ENCODE measurements at regions not wholly inside any gene's neighbourhood (a gene's known extent, or its start where the extent isn't known, plus 50 kb on each side); places are given as distances from the start of the nearest gene placed in this dataset.
"Not testable (repeated sequence)": the region's sequence is repeated elsewhere in the genome, so short reads cannot be mapped to it uniquely, and the experiment has no call there.

DNA sequence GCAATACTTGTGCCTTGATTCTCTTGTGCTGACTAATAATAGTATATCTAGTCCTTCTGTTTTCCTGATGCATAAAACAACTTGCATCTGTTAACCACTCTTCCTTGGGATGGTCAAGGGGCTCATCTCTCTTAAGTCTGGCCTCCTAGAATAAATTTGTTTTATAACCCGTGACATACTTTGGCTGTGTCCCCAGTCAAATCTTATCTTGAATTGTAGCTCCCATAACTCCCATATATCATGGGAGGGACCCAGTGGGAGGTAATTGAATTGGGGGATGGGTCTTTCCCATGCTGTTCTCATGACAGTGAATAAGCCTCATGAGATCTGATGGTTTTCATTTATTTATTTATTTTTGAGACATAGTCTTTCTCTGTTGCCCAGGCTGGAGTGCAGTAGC lies 146.2 kb downstream of the ALG10 start:
- DNase-seq (ENCODE audit: missing footprints); ATAC-seq; intact Hi-C loops (cut with DNase I): not testable (repeated sequence)

DNA sequence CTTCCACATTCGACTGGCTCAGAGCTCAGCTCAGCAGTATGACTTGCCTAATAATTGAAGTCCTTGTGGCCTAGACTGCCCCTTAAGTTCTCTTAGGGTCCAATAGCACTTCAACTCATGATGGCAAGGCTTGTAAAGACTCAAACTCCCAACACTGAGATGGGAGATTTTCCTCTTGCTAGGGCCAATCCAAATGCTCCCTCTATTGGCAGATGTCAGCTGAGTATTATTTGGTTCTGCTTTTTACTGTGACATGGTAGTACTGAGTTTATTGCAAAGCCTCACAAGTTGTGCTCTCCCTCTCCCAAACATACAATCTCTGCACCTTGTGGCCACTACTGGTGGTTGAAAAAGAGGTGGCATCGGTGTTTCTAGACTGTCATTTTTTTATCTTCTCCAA lies 164.2 kb downstream of the ALG10 start:
- intact Hi-C loops (cut with DNase I), result no loop called here
- ATAC-seq (no peak), DNase-seq (ENCODE audit: missing footprints) (no peak)

DNA sequence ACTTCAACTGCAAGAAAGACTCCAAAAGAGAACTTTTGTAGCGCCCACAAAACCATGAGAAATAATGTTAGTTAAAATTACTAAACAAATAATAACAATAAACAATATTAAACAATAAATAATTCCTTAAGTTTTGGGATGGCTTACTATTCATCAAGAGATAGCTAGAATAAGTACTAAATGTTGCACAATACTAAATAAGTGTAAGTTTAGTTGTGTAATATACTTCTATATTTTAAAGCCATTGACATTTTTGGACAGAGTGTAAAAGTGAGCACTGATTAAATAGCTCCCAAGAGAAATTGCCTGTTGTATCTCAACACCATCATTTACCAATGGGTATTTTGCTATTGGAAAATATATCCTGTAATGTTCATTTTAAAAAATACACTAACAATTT lies 166.7 kb downstream of the ALG10 start:
- intact Hi-C loops (cut with DNase I), result no loop called here

DNA sequence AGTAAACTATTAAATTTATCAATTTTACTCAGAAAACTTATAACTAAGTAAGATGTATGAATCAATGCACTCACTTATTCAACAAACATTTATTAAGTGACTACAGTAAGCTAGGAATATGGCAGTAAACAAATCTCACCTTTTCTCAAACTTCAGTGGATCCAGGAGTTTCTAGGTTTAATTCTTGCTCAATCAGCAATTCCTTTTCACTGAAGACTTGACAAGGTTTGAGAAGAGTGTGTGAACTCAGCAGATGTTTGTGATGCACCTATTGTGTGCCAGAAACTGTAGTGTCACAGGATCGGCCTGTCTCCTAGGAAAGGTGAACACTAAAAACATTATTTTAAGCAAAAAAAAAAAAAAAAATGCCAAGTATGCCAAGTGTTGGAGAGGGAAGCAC lies 167.8 kb downstream of the ALG10 start:
- intact Hi-C loops (cut with DNase I), result no loop called here

More for the DNA sequence above, 166.7 kb downstream of the ALG10 start:
- no peak for ATAC-seq
- no peak for DNase-seq (ENCODE audit: missing footprints)

DNA sequence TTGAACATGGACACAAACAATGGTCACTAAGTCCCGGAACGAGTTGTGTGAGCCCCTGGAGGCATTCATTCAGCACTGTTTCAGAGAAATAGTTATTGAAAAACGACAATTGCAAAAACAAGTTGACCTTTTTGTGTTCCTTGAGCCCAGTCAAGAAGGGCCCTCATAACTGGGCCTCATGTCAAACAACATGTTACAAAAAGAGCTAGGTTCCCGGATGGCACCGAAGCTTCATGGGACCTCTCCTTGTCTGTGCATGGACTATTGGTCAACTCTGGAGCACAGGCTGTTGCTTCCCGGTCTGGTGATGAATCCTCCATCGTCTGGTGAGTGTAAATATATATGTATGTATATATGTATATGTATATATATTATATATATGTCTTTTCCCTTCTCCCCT lies 176.6 kb downstream of the ALG10 start:
- intact Hi-C loops (cut with DNase I), result no loop called here
- no peak for ATAC-seq
- DNase-seq (ENCODE audit: missing footprints), result no peak

More for the DNA sequence above, 167.8 kb downstream of the ALG10 start:
- DNase-seq (ENCODE audit: missing footprints), result no peak
- ATAC-seq, result no peak

DNA sequence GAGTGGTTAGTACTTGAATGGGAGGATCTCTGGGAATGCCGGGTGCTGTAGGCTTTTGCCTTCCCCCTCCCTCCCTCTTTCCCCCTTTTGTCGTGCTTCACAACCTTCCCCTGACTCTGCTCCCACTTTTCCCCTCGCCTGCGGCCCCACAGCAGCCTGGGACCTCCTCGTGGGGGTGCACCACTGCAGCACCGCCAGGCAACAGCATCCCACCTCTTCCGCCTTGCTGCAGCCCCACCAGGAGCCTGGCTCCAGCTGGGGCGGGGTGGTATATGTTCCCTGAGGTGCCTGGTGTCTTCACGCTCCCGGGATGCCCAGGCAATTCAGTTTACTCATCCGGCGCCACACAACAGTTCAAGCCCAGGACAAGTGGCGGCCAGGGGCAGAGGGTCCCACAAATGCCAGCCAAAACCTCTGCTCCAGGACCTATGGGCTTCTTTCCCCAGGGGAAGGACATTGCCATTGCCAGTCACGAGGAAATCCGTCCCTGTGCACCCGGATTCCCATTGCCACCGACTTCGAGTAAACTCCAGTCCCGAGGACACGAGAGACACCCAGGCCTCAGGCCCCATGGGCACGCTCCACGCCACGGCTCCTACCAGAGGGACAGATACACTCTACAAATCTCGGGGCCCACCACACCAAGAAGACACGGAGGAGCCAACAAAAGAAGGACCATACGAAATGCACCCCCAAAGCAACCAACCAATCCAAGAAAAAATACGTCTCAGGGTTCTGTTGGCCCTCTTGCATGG lies 181.7 kb downstream of the ALG10 start:
- no peak for DNase-seq (ENCODE audit: missing footprints)
- intact Hi-C loops (cut with DNase I), result no loop called here
- ATAC-seq, result no peak

DNA sequence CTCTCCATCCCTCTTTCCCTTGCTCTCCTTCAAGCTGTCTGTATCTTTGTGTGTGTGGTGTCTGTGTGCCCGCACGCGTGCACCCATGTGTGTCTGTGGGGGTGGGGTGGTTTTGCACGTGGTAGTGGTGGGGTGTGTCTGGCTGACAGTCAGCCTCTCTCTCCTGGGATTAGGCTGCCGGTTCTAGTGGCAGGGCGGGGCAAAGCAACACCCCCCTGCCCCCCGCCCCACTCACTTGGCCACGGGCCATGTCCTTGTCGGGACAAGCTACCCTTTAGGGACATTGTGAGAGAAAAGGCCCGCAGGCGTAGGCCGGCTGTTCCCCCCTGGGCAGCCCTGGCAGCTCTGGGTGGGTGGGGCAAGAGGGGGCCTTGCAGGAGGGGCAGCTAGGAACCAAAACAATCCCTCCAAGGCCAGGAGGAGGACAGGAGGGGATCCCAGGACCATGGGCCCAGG lies 182.6 kb downstream of the ALG10 start:
- intact Hi-C loops (cut with DNase I), result no loop called here
- no peak for DNase-seq (ENCODE audit: missing footprints)
- ATAC-seq, result no peak

DNA sequence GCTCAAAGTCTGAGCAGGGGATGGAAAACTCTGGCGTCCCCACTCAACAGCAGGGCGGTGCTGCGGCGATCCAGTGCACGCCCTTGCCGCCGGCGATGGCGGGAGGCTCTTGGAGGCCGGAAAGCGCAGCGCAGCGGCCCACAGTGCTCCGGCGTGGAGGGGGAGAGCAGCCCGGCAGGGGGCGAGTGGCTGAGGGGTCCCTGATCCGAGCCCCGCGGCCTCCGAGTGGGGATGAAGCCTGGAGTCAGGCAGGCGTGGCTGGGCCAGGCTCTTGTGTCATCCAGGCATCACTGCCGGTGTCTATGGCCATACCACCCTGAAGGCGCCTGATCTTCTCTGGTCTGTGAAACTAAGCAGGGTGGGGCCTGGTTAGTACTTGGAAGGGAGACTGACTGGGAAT lies 183.1 kb downstream of the ALG10 start:
- ATAC-seq (no peak), DNase-seq (ENCODE audit: missing footprints) (no peak)
- intact Hi-C loops (cut with DNase I), result no loop called here

DNA sequence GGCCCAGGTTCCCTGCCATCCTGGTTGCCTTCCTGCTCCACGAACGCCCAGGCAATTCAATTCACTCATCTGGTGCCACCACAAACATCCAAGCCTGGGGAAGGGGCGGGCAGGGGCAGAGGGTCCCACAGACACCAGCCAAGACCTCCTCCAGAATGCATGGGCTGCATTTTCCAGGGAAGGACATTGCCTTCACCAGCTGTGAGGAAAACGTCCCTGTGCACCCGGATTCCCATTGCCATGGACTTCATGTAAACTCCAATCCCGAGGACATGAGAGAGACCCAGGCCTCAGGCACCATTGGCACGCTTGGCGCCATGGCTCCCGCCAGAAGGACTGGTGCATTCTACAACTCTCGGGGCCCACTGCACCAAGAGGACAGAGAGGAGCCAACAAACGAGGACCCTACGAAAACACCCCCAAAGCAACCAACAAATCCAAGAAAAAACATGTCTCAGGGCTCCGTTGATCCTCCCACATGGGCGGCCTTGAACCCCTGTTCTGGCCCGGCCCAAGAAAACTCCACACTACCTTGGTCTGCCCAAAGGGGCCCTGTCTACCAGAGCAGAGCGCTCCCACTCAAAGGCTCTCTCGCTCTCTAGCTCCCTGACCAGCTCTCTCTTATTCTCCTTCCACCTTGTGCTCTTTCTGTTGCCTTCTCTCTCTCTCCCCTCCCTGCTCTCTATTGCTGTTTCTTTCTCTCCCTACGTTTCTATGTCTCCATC lies 183.9 kb downstream of the ALG10 start:
- no peak for DNase-seq (ENCODE audit: missing footprints)
- intact Hi-C loops (cut with DNase I), result no loop called here
- ATAC-seq, result no peak

DNA sequence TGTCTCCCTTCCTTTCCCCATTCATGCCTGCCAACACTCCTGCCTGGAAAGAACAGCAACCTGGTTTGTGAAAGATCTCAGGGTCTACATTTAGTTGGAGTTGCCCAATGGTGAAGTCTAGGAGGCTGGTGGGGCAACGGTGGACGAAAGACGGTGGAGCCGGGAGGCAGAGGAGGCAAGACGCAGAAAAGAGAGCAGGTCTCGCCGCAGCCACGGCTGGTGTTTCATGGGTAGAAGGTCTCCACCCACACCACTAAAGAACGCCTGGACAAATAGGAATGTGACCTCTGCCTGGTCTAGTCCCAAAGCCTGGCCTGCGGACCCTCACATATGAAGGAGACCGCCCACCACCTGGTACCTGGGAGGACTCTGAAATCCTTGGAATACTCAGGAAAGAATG lies 185.6 kb downstream of the ALG10 start:
- DNase-seq (ENCODE audit: missing footprints) (no peak), ATAC-seq (no peak)
- intact Hi-C loops (cut with DNase I), result no loop called here

DNA sequence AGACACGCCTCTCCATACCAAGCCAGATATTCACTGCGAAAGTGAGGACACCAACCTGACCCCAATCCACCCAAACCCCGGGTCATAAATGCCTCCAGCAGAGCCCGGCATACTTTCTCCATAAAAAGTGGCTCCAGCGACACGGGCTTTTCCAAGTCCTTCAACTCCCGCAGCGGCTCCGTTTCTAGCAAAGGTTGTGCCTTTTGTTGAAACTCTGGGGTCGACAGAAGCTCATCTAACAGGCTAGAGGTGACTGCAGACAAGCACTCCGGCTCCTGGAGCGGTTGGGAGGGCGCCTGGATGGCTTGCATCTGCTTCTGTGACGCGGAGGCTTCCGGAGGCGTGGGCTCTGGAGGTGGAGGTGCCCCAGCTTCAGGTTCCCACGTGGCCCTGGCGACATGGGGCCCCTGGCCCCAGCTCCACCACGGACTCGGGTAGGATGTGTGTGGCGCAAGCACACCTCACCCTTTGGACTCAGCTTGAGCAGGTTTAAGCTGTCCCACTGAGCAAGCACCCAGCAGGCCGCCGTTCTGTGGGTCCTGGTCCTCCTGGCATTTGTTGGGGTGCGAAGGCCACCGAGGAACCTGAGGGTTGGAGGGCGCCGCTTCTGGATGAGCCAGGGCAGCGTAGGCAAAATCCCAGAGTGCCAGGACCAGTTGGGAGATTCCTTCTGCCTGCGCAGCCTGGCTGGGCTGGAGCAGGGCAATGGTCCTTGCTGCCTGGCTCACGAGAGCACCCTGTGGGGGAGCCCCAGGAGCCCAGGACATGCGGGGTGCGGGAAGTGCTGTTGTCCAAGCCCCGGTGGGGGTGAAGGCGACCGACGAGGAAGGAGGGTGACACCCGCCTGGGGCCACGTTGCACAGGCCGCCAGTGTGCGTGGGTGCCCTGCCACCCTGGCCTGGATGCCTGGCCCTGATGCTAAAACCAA lies 186.3 kb downstream of the ALG10 start:
- no peak for ATAC-seq
- intact Hi-C loops (cut with DNase I), result no loop called here

DNA sequence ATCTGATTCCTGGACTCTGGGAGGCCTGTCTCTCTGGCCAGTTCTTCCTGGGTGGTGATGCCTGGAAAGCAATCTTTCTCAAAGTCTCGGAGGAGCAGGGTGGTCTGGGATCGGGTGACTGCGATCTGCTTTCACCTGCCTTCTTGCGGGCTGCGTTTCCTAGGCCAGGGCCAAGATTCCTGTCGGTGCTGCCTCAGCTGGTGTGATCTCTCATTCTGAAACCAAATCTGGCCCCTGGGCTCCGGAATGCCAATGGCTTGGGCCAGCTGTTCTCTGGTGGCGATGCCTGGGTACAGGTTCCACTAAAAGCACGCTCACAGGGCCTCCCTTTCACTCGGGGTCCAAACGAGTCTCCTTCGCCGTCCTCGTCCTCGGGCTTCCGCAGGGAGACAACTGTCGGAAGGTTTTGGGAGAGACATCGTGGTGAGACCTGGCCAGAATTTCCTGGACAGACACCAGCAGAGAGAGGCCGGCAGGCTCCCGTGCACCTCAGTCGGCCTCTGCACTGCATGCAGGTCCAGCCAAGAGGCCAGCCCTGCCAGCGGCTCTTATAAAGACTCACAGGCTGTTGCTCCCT lies 187.1 kb downstream of the ALG10 start:
- DNase-seq (ENCODE audit: missing footprints), result no peak
- intact Hi-C loops (cut with DNase I), result no loop called here
- no peak for ATAC-seq

More for the DNA sequence above, 186.3 kb downstream of the ALG10 start:
- DNase-seq (ENCODE audit: missing footprints), result no peak

DNA sequence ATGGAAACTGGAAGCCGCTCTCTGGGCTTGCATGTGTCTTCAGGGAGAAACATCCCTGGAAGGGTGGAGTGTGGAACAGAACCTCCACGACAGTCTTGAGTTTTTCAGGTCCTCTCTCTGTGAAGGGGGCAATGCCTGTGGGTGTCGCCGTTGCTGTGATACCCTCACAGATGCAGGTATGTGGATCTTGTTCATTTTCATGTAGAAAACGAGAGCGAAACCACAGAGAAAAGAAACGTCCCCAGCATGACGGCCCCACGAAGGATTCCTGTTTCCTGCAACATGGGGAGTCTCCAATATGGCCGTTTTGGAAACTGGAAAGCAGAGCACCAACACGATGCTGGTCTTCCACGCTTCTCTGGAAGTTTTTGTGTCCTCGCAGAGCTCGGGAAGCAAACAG lies 187.9 kb downstream of the ALG10 start:
- DNase-seq (ENCODE audit: missing footprints) (no peak), ATAC-seq (no peak)
- intact Hi-C loops (cut with DNase I), result no loop called here

DNA sequence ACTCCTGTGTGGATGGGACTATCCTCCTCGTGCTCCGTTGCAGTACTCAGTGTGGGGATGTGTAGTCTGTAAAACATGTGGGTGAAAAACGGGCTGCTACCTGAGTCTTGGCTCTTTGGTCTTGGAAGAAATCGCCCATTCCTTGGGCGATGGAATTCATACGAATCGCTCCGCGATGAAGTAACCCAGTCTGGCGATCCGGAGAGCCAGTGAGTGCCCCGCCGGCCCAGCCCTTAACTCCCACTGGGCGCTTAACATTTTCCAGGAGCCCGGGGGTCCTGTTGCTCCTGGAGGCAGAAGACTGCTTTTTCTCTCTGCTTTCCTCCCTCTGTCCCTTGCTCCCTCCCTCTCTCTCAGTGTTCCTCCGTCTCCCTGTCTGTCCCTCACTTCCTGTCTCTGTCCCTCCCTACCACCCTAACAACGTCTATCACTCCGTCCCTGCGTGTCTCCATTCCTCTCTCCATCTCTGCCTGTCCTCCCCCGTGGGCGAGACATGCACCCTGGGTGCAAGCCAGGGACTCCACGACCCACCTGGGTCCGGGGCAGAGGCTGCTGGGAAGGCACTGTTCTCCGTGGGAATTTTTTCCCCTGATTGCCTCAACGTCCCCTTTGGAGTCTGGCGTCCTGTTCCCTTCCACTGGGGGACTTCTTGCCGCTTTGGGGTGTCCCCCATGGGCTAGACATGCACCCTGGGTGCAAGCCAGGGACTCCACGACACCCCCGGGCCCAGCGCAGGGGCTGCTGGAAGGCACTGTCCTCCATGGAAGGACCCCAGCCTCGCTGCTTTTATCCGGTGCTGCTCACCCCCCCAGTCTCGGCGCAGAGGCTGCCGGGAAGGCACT lies 188.6 kb downstream of the ALG10 start:
- ATAC-seq, result no peak
- DNase-seq (ENCODE audit: missing footprints), result no peak
- intact Hi-C loops (cut with DNase I), result no loop called here

DNA sequence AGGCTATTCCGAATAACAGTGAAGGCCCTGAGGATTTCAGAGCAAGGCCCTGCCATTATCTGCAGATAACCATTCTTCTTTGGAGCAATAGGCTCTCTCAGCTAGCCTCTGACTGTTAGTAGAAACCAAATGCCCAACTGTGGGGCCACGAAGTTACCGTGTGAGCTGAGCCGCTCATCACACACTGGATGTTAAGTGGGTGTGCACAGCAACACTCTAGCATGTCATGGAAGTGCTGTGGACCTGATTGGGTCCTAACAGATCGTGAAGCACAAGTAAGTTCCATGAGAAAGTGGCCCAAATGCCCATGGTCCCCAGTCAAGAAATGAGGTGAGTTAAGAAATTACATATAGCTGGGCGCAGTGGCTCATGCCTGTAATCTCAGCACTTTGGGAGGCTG lies 190.4 kb downstream of the ALG10 start:
- no peak for DNase-seq (ENCODE audit: missing footprints)
- no peak for ATAC-seq
- intact Hi-C loops (cut with DNase I), result no loop called here

DNA sequence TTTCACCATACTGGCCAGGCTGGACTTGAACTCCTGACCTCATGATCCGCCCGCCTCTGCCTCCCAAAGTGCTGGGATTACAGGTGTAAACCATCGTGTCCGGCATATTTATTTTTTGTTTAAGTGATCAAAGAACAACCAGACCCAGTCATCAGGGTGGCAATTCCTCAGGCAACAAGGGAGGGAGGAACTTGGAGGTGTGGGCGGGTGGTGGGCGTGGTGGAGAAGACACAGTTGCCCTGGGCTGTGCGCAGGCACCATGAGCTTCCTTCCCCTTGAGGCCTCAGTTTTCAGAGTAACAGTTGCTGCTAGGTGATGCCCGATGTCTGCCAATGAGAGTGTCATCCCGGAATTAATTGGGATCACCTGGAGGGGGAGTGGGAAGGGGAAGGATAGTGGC lies 191.7 kb downstream of the ALG10 start:
- DNase-seq (ENCODE audit: missing footprints), result no peak
- ATAC-seq, result no peak
- intact Hi-C loops (cut with DNase I), result no loop called here

DNA sequence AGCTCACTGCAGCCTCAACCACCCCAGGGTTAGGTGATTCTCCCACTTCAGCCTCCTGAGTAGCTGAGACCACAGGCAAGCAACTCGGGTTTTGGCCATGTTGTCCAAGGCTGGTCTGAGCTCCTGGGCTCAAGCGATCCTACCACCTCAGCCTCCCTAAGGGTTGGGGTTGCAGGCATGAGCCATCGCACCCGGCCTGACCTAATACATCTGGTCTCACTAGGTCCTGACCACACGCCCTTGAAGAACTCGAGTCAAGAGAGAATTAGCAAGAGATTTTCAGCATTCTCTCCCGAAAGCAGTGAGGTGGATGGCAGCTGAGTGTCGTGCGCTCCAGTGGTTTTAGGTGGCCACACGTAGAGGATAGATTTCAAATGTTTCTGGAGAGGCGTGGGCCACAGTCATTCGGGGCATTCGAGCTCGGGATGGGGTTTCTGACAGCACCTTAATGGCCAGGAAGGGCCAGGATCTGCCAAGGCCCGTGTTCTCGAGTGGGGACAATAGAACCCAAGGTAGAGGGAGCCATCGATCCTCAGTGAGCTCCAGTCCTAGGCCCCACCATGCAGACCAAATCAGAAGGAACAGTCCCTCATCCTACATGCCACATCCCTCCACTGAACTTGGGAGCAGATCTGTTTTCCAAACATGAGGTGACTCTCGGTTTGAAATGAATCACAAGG lies 193.1 kb downstream of the ALG10 start:
- DNase-seq (ENCODE audit: missing footprints) (no peak), ATAC-seq (no peak)
- intact Hi-C loops (cut with DNase I), result loop anchor here (5.0 kb wide), 1 partner anchor 178 kb away; no protein-coding TSS in a partner anchor

DNA sequence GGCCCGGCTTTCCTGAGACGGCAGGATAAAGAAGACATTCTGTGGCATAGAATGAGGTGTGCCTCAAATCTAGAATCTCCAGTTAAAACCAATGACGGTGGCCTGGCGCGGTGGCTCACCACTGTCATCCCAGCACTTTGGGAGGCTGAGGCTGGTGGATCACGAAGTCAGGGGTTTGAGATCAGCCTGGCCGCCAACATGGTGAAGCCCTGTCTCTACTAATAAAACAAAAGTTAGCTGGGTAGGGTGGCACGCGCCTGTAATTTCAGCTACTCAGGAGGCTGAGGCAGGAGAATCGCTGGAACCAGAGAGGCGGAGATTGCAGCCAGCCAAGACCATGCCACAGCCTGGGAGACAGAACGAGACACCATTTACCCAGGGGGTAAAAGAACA lies 193.6 kb downstream of the ALG10 start:
- no peak for ATAC-seq
- no peak for DNase-seq (ENCODE audit: missing footprints)
- intact Hi-C loops (cut with DNase I), result loop anchor here (5.0 kb wide), 1 partner anchor 179 kb away; no protein-coding TSS in a partner anchor

Data from Right ventricle myocardium inferior (tissue), 1 donor.